ENCODE measurements at regions not wholly inside any gene's neighbourhood (a gene's known extent, or its start where the extent isn't known, plus 50 kb on each side); places are given as distances from the start of the nearest gene placed in this dataset.

DNA sequence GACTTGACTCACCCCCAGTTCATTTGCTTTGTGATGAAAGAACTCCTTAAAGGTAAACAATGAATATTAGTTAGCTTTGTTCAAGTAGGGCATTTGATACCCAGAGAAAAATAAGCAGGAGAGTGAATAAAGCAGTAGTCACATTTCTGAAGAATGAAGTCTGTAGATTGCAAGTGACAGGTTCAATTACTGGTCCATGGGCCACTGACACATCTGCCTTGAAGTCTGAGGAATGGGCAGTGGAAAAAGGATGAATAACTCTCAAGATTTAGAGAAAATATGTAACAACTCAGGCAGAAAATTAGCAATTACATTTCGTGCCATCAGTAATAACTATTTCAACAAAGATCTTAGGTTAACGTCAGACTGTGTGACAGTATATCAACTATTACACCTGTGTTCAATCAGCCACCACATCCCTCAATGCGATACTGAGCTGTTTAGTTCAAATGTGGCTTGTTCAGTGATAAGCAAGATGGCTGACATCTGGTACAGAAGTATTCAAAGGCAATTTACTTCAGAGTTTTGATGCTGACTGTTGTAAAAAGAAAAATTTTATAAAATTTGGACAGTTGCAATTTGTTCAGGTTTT is 1890.7 kb upstream of the NUDT12 start:
- intact Hi-C loops (cut with DNase I; ENCODE audit: low total_unique reads), result no loop called here
- no peaks in the 10 kb centered on the region for H3K4me1 ChIP-seq
- no peaks in the 10 kb centered on the region for H3K36me3 ChIP-seq
- peaks cover 0 to 11% (median 0%) of the 10 kb centered on the region in 3 donors for H3K9me3 ChIP-seq
- no peak overlapping the region for H3K4me3 ChIP-seq
- TF ChIP-seq, protein P1, sequence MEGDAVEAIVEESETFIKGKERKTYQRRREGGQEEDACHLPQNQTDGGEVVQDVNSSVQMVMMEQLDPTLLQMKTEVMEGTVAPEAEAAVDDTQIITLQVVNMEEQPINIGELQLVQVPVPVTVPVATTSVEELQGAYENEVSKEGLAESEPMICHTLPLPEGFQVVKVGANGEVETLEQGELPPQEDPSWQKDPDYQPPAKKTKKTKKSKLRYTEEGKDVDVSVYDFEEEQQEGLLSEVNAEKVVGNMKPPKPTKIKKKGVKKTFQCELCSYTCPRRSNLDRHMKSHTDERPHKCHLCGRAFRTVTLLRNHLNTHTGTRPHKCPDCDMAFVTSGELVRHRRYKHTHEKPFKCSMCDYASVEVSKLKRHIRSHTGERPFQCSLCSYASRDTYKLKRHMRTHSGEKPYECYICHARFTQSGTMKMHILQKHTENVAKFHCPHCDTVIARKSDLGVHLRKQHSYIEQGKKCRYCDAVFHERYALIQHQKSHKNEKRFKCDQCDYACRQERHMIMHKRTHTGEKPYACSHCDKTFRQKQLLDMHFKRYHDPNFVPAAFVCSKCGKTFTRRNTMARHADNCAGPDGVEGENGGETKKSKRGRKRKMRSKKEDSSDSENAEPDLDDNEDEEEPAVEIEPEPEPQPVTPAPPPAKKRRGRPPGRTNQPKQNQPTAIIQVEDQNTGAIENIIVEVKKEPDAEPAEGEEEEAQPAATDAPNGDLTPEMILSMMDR (IDR thresholded peaks at IDR 0.05), result no peak
- H3K27me3 ChIP-seq, result no peaks in the 10 kb centered on the region
- no peak overlapping the region for H3K27ac ChIP-seq
- no peak for DNase-seq

DNA sequence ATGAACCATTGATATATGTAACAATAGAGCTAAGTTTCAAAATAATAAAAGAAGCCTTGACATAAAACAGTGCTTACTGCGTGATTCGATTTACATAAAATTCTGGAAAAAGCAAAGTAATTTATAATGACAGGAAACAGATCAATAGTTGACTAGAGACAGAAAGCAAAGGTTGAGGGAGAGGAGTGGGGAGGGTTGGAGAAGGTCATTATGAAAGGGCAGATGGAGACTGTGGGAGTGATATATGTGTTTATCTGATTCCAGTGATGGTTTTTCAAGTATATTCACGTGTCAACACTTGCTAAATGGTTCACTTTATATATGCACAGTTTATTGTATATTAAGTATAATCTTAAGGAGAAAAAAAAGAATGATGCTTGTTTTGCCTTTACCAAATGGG is 1885.7 kb upstream of the NUDT12 start:
- Histone ChIP-seq H3K9me3 (peaks cover 0 to 11% (median 0%) of the 10 kb centered on the region in 3 donors), H3K27me3 (no peaks in the 10 kb centered on the region), H3K4me3 (no peak overlapping the region), H3K36me3 (no peaks in the 10 kb centered on the region), H3K4me1 (no peaks in the 10 kb centered on the region), H3K27ac (no peak overlapping the region)
- TF ChIP-seq, protein P1 (IDR thresholded peaks at IDR 0.05), result no peak
- intact Hi-C loops (cut with DNase I; ENCODE audit: low total_unique reads), result no loop called here
- DNase-seq, result no peak

DNA sequence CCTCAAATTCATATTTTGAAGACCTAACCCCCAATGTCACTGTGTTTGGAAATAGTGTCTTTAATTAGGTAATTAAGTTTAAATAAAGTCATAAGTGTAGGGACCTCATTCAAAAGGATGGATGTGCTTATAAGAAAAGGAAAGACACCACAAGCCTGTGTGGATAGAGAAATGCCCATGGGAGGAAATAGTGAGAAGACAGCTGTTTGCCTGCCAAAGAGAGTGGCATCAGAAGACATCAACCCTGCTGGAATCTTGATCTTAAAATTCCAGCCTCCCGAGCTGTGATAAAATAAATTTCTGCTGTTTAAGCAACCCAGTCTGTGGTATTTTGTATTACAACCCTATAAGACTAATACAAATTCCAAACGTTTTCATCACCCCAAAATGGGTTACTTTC is 1867.9 kb upstream of the NUDT12 start:
- intact Hi-C loops (cut with DNase I; ENCODE audit: low total_unique reads), result no loop called here
- TF ChIP-seq, protein P1 (IDR thresholded peaks at IDR 0.05), result no peak
- H3K27ac ChIP-seq, result no peak overlapping the region
- no peaks in the 10 kb centered on the region for H3K9me3 ChIP-seq
- no peaks in the 10 kb centered on the region for H3K4me1 ChIP-seq
- H3K36me3 ChIP-seq, result no peaks in the 10 kb centered on the region
- H3K4me3 ChIP-seq, result no peak overlapping the region
- H3K27me3 ChIP-seq, result no peaks in the 10 kb centered on the region
- DNase-seq, result no peak

DNA sequence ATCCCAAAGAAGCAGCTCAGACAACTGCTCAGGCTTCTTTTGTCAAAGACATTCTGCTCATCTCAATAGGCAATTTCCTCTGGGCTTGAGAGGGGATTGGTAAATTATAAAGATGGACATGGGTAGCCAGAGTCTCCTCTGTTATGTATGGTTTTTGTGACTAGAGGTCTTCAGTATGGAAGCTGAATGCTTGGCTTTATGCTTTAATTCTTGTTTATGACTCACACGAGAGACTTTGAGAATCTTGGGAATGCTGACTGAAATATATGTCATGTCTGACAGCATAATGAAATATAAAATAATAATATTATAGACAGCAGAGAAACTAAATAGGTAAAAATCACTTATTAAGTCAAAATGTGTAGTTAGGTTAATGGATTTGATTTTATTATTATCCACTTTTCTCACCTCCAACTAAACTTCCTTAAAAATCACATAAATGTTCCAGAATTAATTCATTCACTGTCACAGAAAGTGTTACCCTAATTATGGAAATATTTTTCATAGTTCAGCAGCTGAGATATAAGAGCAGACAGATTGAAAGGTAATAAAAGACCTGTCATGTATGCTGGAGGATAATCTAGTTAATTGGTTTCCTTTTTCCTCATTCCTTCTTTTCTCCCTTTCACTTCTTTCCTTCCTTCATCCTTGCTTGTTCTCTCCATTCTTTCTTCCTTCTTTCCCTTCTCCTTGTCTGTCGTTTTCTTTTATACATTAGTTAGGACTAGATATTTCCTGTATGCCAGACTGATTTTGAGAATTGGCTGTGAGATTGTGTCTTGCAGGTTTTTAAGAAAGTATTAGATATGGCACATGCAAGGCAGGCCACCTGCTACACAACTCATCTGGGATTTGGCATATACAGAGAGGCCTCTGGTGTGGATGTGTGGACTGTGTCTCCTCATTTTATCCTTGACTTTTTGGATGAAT is 1866.1 kb upstream of the NUDT12 start:
- H3K4me3 ChIP-seq, result no peak overlapping the region
- H3K27me3 ChIP-seq, result no peaks in the 10 kb centered on the region
- intact Hi-C loops (cut with DNase I; ENCODE audit: low total_unique reads), result no loop called here
- DNase-seq, result no peak
- no peaks in the 10 kb centered on the region for H3K4me1 ChIP-seq
- no peaks in the 10 kb centered on the region for H3K9me3 ChIP-seq
- TF ChIP-seq, protein P1 (IDR thresholded peaks at IDR 0.05), result no peak
- no peak overlapping the region for H3K27ac ChIP-seq
- no peaks in the 10 kb centered on the region for H3K36me3 ChIP-seq

DNA sequence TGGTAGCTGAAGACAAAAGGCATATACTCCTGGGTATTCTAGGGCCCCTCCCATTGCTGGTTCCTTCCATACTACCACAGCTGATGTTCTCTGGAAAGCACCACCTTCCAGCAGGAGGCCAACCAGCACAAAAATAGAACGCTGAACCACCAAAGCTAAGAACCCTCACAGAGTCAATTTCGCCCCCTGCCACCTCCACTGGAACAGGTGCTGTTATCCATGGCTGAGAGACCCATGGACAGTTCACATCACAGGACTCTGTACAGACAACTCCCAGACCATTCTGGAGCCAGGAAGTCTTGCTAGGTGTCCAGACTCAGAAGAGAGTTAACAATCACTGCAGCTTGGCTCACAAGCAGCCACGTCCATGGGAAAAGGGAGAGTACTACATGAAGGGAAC is 1851.5 kb upstream of the NUDT12 start:
- H3K4me1 ChIP-seq, result no peaks in the 10 kb centered on the region
- H3K27me3 ChIP-seq, result no peaks in the 10 kb centered on the region
- DNase-seq, result no peak
- no peak overlapping the region for H3K27ac ChIP-seq
- peaks cover 0 to 6% (median 2%) of the 10 kb centered on the region in 3 donors for H3K9me3 ChIP-seq
- H3K4me3 ChIP-seq, result no peak overlapping the region
- no peaks in the 10 kb centered on the region for H3K36me3 ChIP-seq
- TF ChIP-seq, protein P1 (IDR thresholded peaks at IDR 0.05), result no peak
- intact Hi-C loops (cut with DNase I; ENCODE audit: low total_unique reads), result no loop called here
